ENCODE measurements at regions not wholly inside any gene's neighbourhood (a gene's known extent, or its start where the extent isn't known, plus 50 kb on each side); places are given as distances from the start of the nearest gene placed in this dataset.
"Not testable (repeated sequence)": the region's sequence is repeated elsewhere in the genome, so short reads cannot be mapped to it uniquely, and the experiment has no call there.

GRCh38 chr9:103574056-103574455 is 520.1 kb upstream of the SMC2 start:
- Histone ChIP-seq H3K4me1 (replicated peaks in 1 of 2) (no peaks in the 10 kb centered on the region), H3K27me3 (no peaks in the 10 kb centered on the region), H3K9me3 (replicated peaks in 1 of 3) (peaks cover 0 to 4% (median 0%) of the 10 kb centered on the region in 3 donors), H3K36me3 (replicated peaks in 1 of 2) (no peaks in the 10 kb centered on the region), H3K4me3 (no peak overlapping the region), H3K27ac (no peak overlapping the region)
- DNase-seq, result no peak
- intact Hi-C loops (cut with DNase I), result no loop called here
- TF ChIP-seq POLR2A (IDR thresholded peaks at IDR 0.05) (no peak), CTCF (IDR thresholded peaks at IDR 0.05) (no peak)

- 78 to 100% (median 86%) methylated on average over 1 to 6 of the region's 6 CpGs for WGBS, 4 donors
- Histone ChIP-seq H3K27me3 (no peaks in the 10 kb centered on the region), H3K4me3 (no peak overlapping the region), H3K4me1 (replicated peaks in 1 of 2) (no peaks in the 10 kb centered on the region), H3K27ac (no peak overlapping the region), H3K36me3 (replicated peaks in 1 of 2) (no peaks in the 10 kb centered on the region), H3K9me3 (replicated peaks in 1 of 3) (no peaks in the 10 kb centered on the region)
- TF ChIP-seq CTCF (IDR thresholded peaks at IDR 0.05), result no peak
- no peak for TF ChIP-seq POLR2A (IDR thresholded peaks at IDR 0.05)
- intact Hi-C loops (cut with DNase I), result no loop called here
- no peak for DNase-seq
Observed at GRCh38 chr9:103586721-103587120, 507.4 kb upstream of the SMC2 start.

- TF ChIP-seq CTCF (IDR thresholded peaks at IDR 0.05) (no peak), POLR2A (IDR thresholded peaks at IDR 0.05) (no peak)
- Histone ChIP-seq H3K9me3 (replicated peaks in 1 of 3) (no peaks in the 10 kb centered on the region), H3K36me3 (replicated peaks in 1 of 2) (no peaks in the 10 kb centered on the region), H3K27ac (no peak overlapping the region), H3K27me3 (no peaks in the 10 kb centered on the region), H3K4me1 (replicated peaks in 1 of 2) (no peaks in the 10 kb centered on the region), H3K4me3 (no peak overlapping the region)
- DNase-seq, result no peak
- WGBS, 4 donors, result 80 to 89% (median 82%) methylated on average over 1 of the region's 1 CpG
- intact Hi-C loops (cut with DNase I), result no loop called here
Observed at GRCh38 chr9:103601287-103601686, 492.8 kb upstream of the SMC2 start.

GRCh38 chr9:103611950-103612349 is 482.2 kb upstream of the SMC2 start:
- H3K9me3 ChIP-seq (replicated peaks in 1 of 3); intact Hi-C loops (cut with DNase I); H3K36me3 ChIP-seq (replicated peaks in 1 of 2); H3K27ac ChIP-seq; H3K4me3 ChIP-seq; DNase-seq; H3K4me1 ChIP-seq (replicated peaks in 1 of 2); H3K27me3 ChIP-seq: not testable (repeated sequence)
- WGBS, 4 donors, result 89 to 94% (median 92%) methylated on average over 9 to 14 of the region's 14 CpGs

- Histone ChIP-seq H3K4me3 (no peak overlapping the region), H3K9me3 (replicated peaks in 1 of 3) (no peaks in the 10 kb centered on the region), H3K27ac (no peak overlapping the region), H3K4me1 (replicated peaks in 1 of 2) (no peaks in the 10 kb centered on the region), H3K36me3 (replicated peaks in 1 of 2) (no peaks in the 10 kb centered on the region), H3K27me3 (no peaks in the 10 kb centered on the region)
- intact Hi-C loops (cut with DNase I), result no loop called here
- WGBS, 4 donors, result 52 to 67% (median 60%) methylated on average over 5 of the region's 5 CpGs
- TF ChIP-seq POLR2A (IDR thresholded peaks at IDR 0.05) (no peak), CTCF (IDR thresholded peaks at IDR 0.05) (no peak)
- DNase-seq, result no peak
Observed at GRCh38 chr9:103615994-103616393, 478.1 kb upstream of the SMC2 start.

Measured in adrenal gland (tissue), 9 donors.